ENCODE measurements at regions not wholly inside any gene's neighbourhood (a gene's known extent, or its start where the extent isn't known, plus 50 kb on each side); places are given as distances from the start of the nearest gene placed in this dataset.

DNA sequence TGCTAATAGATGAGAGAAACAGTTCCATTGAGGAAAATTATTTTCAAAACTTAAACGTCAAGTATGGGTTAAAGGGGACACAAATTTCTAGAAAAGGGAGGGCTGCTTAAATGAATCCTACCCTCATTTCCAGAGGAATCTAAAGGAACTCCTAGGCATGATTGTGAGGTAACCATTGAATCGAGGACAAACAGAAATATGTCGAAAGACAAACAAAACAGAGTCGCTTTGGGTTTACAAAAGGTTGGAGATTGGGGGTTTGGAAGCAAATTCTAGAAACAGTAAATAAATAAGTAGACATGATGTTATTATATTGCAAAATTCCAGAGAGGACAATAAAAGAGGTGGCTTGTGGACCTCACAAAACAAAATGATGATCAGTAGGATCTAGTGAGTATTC, 173.1 kb downstream of the FTCDNL1 start:
- H3K23me2 ChIP-seq (ENCODE audit: insufficient read length, low read depth, low read length, poor library complexity, severe bottlenecking): no peaks in the 10 kb centered on the region
- H3K14ac ChIP-seq (ENCODE audit: insufficient read depth, low read length): no peak overlapping the region
- H3T11ph ChIP-seq (ENCODE audit: low read length): no peak overlapping the region
- H3K27me3 ChIP-seq (ENCODE audit: insufficient read depth, low read length): no peaks in the 10 kb centered on the region
- H2BK120ac ChIP-seq (ENCODE audit: low read depth, low read length, poor library complexity, severe bottlenecking): no peak overlapping the region
- H2BK12ac ChIP-seq (ENCODE audit: insufficient read length, low read depth, low read length): no peak overlapping the region
- H3K36me3 Mint-ChIP-seq (ENCODE audit: insufficient read depth in 1 of 3, low read depth in 3 of 3): no peaks in the 10 kb centered on the region
- no peak overlapping the region for H3K4me3 Mint-ChIP-seq
- H3K4me2 ChIP-seq (ENCODE audit: insufficient read depth, insufficient read length, low read length): no peak overlapping the region
- H3K4me1 ChIP-seq (ENCODE audit: insufficient read depth, low read length): no peaks in the 10 kb centered on the region
- H2BK5ac ChIP-seq (ENCODE audit: insufficient read length, low read length): no peak overlapping the region
- no peaks in the 10 kb centered on the region for H3K27me3 Mint-ChIP-seq (ENCODE audit: low read depth)
- no peak overlapping the region for H3K27ac Mint-ChIP-seq
- no peak overlapping the region for H2AFZ ChIP-seq (ENCODE audit: low read length)
- H3K18ac ChIP-seq (ENCODE audit: insufficient read length, low read depth, low read length): no peak overlapping the region
- no peak overlapping the region for H3K56ac ChIP-seq (ENCODE audit: insufficient read length, low read depth, low read length)
- H4K91ac ChIP-seq (ENCODE audit: insufficient read length, low read depth, low read length): no peak overlapping the region
- H3K23ac ChIP-seq (ENCODE audit: insufficient read length, low read depth, low read length): no peak overlapping the region
- no peak overlapping the region for H4K5ac ChIP-seq (ENCODE audit: insufficient read length, low read depth, low read length)
- H3K27ac ChIP-seq (ENCODE audit: insufficient read length, low read depth, low read length): no peak overlapping the region
- DNase-seq: no peak
- H3K9ac ChIP-seq (ENCODE audit: extremely low read depth, insufficient read length, low read length): no peak overlapping the region
- no CpG with 5 or more reads among the region's 4 CpGs for WGBS (ENCODE audit: extremely low coverage, insufficient read length, low lambda C conversion rate)
- no peak overlapping the region for H4K8ac ChIP-seq (replicated peaks; ENCODE audit: insufficient read length, low read depth, low read length)
- H3K9me3 Mint-ChIP-seq: no peaks in the 10 kb centered on the region
- peaks cover 5 to 10% of the 10 kb centered on the region in 2 experiments for H3K4me1 Mint-ChIP-seq
- no peaks in the 10 kb centered on the region for H3K79me1 ChIP-seq (ENCODE audit: insufficient read depth, low read depth, low read length, poor library complexity, severe bottlenecking)
- no peaks in the 10 kb centered on the region for H4K20me1 ChIP-seq (ENCODE audit: control insufficient read depth, insufficient read depth, insufficient read length)
- TF ChIP-seq, protein P1, sequence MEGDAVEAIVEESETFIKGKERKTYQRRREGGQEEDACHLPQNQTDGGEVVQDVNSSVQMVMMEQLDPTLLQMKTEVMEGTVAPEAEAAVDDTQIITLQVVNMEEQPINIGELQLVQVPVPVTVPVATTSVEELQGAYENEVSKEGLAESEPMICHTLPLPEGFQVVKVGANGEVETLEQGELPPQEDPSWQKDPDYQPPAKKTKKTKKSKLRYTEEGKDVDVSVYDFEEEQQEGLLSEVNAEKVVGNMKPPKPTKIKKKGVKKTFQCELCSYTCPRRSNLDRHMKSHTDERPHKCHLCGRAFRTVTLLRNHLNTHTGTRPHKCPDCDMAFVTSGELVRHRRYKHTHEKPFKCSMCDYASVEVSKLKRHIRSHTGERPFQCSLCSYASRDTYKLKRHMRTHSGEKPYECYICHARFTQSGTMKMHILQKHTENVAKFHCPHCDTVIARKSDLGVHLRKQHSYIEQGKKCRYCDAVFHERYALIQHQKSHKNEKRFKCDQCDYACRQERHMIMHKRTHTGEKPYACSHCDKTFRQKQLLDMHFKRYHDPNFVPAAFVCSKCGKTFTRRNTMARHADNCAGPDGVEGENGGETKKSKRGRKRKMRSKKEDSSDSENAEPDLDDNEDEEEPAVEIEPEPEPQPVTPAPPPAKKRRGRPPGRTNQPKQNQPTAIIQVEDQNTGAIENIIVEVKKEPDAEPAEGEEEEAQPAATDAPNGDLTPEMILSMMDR (conservative IDR thresholded peaks at IDR 0.05): no peak
- no peaks in the 10 kb centered on the region for H3K9me3 ChIP-seq (ENCODE audit: control insufficient read depth, low read depth, low read length)
- no peak overlapping the region for H3K4ac ChIP-seq (ENCODE audit: low read depth, low read length)
- H2BK20ac ChIP-seq (ENCODE audit: low read depth, low read length, poor library complexity, severe bottlenecking): no peak overlapping the region
- no peak overlapping the region for H2BK15ac ChIP-seq (ENCODE audit: low read depth, low read length)
- no peak overlapping the region for H2AK5ac ChIP-seq (ENCODE audit: insufficient read length, low read length)
- no peaks in the 10 kb centered on the region for H3K79me2 ChIP-seq (ENCODE audit: insufficient read depth, low read length)

Data from H9 (cell line).